ENCODE measurements at regions not wholly inside any gene's neighbourhood (a gene's known extent, or its start where the extent isn't known, plus 50 kb on each side); places are given as distances from the start of the nearest gene placed in this dataset.

DNA sequence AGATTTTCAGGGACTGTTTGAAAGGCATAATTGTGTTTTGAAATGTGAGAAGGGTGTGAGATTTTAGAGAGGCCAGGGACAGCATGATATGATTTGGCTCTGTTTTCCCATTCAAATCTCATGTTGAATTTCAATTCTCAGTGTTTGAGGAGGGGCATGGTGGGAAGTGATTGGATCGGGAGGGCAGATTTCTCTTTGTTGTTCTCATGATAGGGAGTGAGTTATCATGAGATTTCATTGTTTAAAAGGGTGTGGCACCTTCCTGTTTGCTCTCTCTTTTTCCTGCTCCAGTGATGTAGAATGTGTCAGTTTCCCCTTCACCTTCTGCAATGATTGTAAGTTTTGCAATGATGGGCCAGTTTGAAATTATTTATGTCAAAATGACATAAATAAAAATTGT is 113.0 kb upstream of the PCDH15 start:
- no peak overlapping the region for H3K4me3 ChIP-seq (ENCODE audit: low read length)
- Mint-ChIP-seq H3K9me3 (peaks cover 5% of the 10 kb centered on the region), H3K27ac (no peak overlapping the region), H3K4me3 (no peak overlapping the region), H3K4me1 (ENCODE audit: low read depth) (no peaks in the 10 kb centered on the region), H3K27me3 (no peaks in the 10 kb centered on the region), H3K36me3 (ENCODE audit: low read depth) (no peaks in the 10 kb centered on the region)
- no peak for ATAC-seq (ENCODE audit: poor library complexity)
- DNase-seq, result no peak
- CTCF ChIA-PET, result no interaction called here
- H3K9me3 ChIP-seq (ENCODE audit: control insufficient read depth in 1 of 2, insufficient read depth in 1 of 2, low read length in 2 of 2), result peaks cover 0 to 19% of the 10 kb centered on the region in 2 experiments
- intact Hi-C loops (cut with DNase I, micrococcal nuclease), result no loop called here
- H3K27me3 ChIP-seq (ENCODE audit: control insufficient read depth in 1 of 2, insufficient read depth in 2 of 2, low read length in 2 of 2), result no peaks in the 10 kb centered on the region
- H3K27ac ChIP-seq (ENCODE audit: low read depth in 1 of 2, low read length in 2 of 2), result no peak overlapping the region
- TF ChIP-seq, protein P1, sequence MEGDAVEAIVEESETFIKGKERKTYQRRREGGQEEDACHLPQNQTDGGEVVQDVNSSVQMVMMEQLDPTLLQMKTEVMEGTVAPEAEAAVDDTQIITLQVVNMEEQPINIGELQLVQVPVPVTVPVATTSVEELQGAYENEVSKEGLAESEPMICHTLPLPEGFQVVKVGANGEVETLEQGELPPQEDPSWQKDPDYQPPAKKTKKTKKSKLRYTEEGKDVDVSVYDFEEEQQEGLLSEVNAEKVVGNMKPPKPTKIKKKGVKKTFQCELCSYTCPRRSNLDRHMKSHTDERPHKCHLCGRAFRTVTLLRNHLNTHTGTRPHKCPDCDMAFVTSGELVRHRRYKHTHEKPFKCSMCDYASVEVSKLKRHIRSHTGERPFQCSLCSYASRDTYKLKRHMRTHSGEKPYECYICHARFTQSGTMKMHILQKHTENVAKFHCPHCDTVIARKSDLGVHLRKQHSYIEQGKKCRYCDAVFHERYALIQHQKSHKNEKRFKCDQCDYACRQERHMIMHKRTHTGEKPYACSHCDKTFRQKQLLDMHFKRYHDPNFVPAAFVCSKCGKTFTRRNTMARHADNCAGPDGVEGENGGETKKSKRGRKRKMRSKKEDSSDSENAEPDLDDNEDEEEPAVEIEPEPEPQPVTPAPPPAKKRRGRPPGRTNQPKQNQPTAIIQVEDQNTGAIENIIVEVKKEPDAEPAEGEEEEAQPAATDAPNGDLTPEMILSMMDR (IDR thresholded peaks at IDR 0.05), result no peak
- no peaks in the 10 kb centered on the region for H3K36me3 ChIP-seq (ENCODE audit: insufficient read depth, low read length)
- H3K4me1 ChIP-seq (ENCODE audit: insufficient read depth, low read length), result no peaks in the 10 kb centered on the region
- POLR2A ChIA-PET, result no interaction called here

DNA sequence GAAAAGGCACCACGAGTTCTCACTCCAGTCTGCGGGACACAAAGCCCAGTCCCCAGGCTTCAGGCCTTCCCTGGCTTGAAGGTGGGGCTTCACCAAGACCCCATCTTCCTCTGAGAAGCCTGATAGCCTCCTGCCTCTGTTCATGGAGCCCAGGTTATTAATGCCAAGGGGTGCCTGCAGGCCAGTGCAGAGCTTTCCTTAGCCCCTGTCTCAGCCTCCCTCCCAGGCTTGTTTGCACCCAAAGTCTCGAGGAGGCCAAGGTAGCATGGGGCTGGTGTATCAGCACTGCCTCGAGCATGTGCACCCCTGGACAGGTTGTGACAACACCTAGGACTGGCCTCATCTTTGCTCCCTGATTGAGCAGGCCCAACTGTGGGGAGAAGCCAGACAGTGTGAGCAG is 108.1 kb upstream of the PCDH15 start:
- ChIA-PET POLR2A (no interaction called here), CTCF (no interaction called here)
- Histone ChIP-seq H3K4me3 (ENCODE audit: low read length) (no peak overlapping the region), H3K9me3 (ENCODE audit: control insufficient read depth in 1 of 2, insufficient read depth in 1 of 2, low read length in 2 of 2) (peaks cover 0 to 28% of the 10 kb centered on the region in 2 experiments), H3K27me3 (ENCODE audit: control insufficient read depth in 1 of 2, insufficient read depth in 2 of 2, low read length in 2 of 2) (no peaks in the 10 kb centered on the region), H3K27ac (ENCODE audit: low read depth in 1 of 2, low read length in 2 of 2) (no peak overlapping the region), H3K36me3 (ENCODE audit: insufficient read depth, low read length) (no peaks in the 10 kb centered on the region), H3K4me1 (ENCODE audit: insufficient read depth, low read length) (no peaks in the 10 kb centered on the region)
- ATAC-seq (ENCODE audit: poor library complexity) (no peak), DNase-seq (no peak)
- Mint-ChIP-seq H3K36me3 (ENCODE audit: low read depth) (no peaks in the 10 kb centered on the region), H3K4me1 (ENCODE audit: low read depth) (no peaks in the 10 kb centered on the region), H3K4me3 (no peak overlapping the region), H3K9me3 (peaks cover 8% of the 10 kb centered on the region), H3K27me3 (no peaks in the 10 kb centered on the region), H3K27ac (no peak overlapping the region)
- intact Hi-C loops (cut with DNase I, micrococcal nuclease), result no loop called here
- TF ChIP-seq, protein P1 (IDR thresholded peaks at IDR 0.05), result no peak

DNA sequence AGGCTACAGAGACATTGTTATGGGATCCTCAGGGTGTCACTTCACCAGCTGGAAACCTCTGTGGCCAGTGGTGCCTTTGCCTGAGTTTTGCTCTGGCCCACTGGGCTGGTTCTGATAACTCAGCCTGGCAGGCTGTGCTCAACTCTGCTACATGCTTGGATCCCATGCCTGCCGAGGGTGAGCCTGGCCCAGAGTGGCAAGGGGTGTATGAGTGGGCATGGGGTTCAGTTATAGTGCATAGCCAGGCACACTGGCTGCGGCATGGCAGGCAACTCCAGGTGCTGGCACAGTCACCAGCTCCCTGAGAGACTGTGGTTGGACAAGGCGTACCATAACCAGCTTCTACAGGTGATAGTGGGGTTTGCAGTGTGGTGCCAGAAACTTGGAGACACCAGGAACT is 107.0 kb upstream of the PCDH15 start:
- H3K4me1 Mint-ChIP-seq (ENCODE audit: low read depth), result no peaks in the 10 kb centered on the region
- no peak for ATAC-seq (ENCODE audit: poor library complexity)
- Histone ChIP-seq H3K9me3 (ENCODE audit: control insufficient read depth in 1 of 2, insufficient read depth in 1 of 2, low read length in 2 of 2) (peaks cover 0 to 21% of the 10 kb centered on the region in 2 experiments), H3K4me3 (ENCODE audit: low read length) (no peak overlapping the region), H3K4me1 (ENCODE audit: insufficient read depth, low read length) (no peaks in the 10 kb centered on the region), H3K36me3 (ENCODE audit: insufficient read depth, low read length) (no peaks in the 10 kb centered on the region), H3K27ac (ENCODE audit: low read depth in 1 of 2, low read length in 2 of 2) (no peak overlapping the region), H3K27me3 (ENCODE audit: control insufficient read depth in 1 of 2, insufficient read depth in 2 of 2, low read length in 2 of 2) (no peaks in the 10 kb centered on the region)
- no peak overlapping the region for H3K27ac Mint-ChIP-seq
- intact Hi-C loops (cut with DNase I, micrococcal nuclease), result no loop called here
- H3K27me3 Mint-ChIP-seq, result no peaks in the 10 kb centered on the region
- ChIA-PET CTCF (no interaction called here), POLR2A (no interaction called here)
- peaks cover 8% of the 10 kb centered on the region for H3K9me3 Mint-ChIP-seq
- TF ChIP-seq, protein P1 (IDR thresholded peaks at IDR 0.05), result no peak
- no peak for DNase-seq
- H3K36me3 Mint-ChIP-seq (ENCODE audit: low read depth), result no peaks in the 10 kb centered on the region
- no peak overlapping the region for H3K4me3 Mint-ChIP-seq
